ENCODE measurements at regions not wholly inside any gene's neighbourhood (a gene's known extent, or its start where the extent isn't known, plus 50 kb on each side); places are given as distances from the start of the nearest gene placed in this dataset.

- TF ChIP-seq CTCF (conservative IDR thresholded peaks at IDR 0.05; ENCODE audit: low read depth, low read length) (no peak), RCOR1 (IDR thresholded peaks at IDR 0.05; ENCODE audit: insufficient replicate concordance, low read length) (no peak), MXI1 (IDR thresholded peaks at IDR 0.05; ENCODE audit: borderline replicate concordance, low read depth, low read length) (no peak), MAZ (IDR thresholded peaks at IDR 0.05; ENCODE audit: borderline replicate concordance, low read depth, low read length) (no peak), SMC3 (IDR thresholded peaks at IDR 0.05; ENCODE audit: low read depth, low read length) (no peak), MAFK (IDR thresholded peaks at IDR 0.05; ENCODE audit: low read depth, low read length) (peak; percentile 69), POLR2A (IDR thresholded peaks at IDR 0.05; ENCODE audit: low read depth, low read length) (no peak), ELK1 (IDR thresholded peaks at IDR 0.05; ENCODE audit: borderline replicate concordance, low read depth, low read length) (no peak), FOS (IDR thresholded peaks at IDR 0.05; ENCODE audit: low read depth, low read length) (no peak), CEBPB (IDR thresholded peaks at IDR 0.05; ENCODE audit: low read depth, low read length) (no peak), BHLHE40 (IDR thresholded peaks at IDR 0.05; ENCODE audit: low read depth, low read length) (no peak), RAD21 (IDR thresholded peaks at IDR 0.05; ENCODE audit: low read length) (no peak)
Observed at GRCh38 chr4:120415896-120416295, 349.2 kb upstream of the MAD2L1 start.

All from IMR-90 (cell line).